Panc1 (cell line): ENCODE measurements at regions not wholly inside any gene's neighbourhood (a gene's known extent, or its start where the extent isn't known, plus 50 kb on each side); places are given as distances from the start of the nearest gene placed in this dataset.
"Not testable (repeated sequence)": the region's sequence is repeated elsewhere in the genome, so short reads cannot be mapped to it uniquely, and the experiment has no call there.

Experiments used
- ATAC-seq: fragments of 200-7000 bp; cut with Tn5 transposase; 2 replicates; pipeline ENCODE4 v1.9.1; 2020; ENCODE audit warnings: mild to moderate bottlenecking, moderate library complexity
- BruUV-seq: library from RNA; stranded (reverse); fragments of 400-500 nt; replicated peaks from 2 replicates; lab custom pipeline; 2021; lab: Mats Ljungman, UMichigan
- CTCF ChIA-PET: fragments of 300-600 bp; sonication (Branson Sonifier 250); formaldehyde crosslinking; loops from one replicate; lab custom pipeline; 2022; ENCODE audit warnings: antibody characterized with exemption; lab: Charles Lee
- POLR2A ChIA-PET: fragments of 300-600 bp; sonication (Branson Sonifier 250); formaldehyde crosslinking; loops from one replicate; lab custom pipeline; 2022; ENCODE audit warnings: antibody characterized with exemption; lab: Charles Lee
- DNase-seq: peaks from one replicate; pipeline ENCODE4 v3.0.0-alpha.2; 2010; ENCODE audit warnings: low read depth, low spot score
- H3K27ac ChIP-seq: 2 replicates; pipeline ENCODE4 v1.5.1; 2011; ENCODE audit warnings: mild to moderate bottlenecking, low read length, inconsistent platforms
- H3K27me3 ChIP-seq: fragments of 200-500 bp; sonication (Bioruptor generic); 2 replicates; pipeline ENCODE4 v1.6.0; 2014; ENCODE audit warnings: low read length, inconsistent platforms; ENCODE audit not compliant: control insufficient read depth, insufficient read depth
- H3K36me3 ChIP-seq: fragments of 200-500 bp; sonication (Bioruptor generic); 2 replicates; pipeline ENCODE4 v1.5.1; 2014; ENCODE audit warnings: inconsistent platforms, mild to moderate bottlenecking, low read length, moderate library complexity; ENCODE audit not compliant: control insufficient read depth, insufficient read depth
- H3K4me1 ChIP-seq: 2 replicates; pipeline ENCODE4 v1.5.1; 2011; ENCODE audit warnings: inconsistent platforms, mild to moderate bottlenecking, low read length, moderate library complexity; ENCODE audit not compliant: control insufficient read depth, insufficient read depth
- H3K4me3 ChIP-seq, 2 experiments: 2 replicates each; pipeline ENCODE4 v1.5.1; 2011 to 2012; ENCODE audit warnings: low read depth in 2 of 2, low read length in 2 of 2, mild to moderate bottlenecking in 2 of 2, inconsistent platforms in 1 of 2, moderate library complexity in 1 of 2
- H3K9me3 ChIP-seq: fragments of 200-500 bp; sonication (Bioruptor generic); 2 replicates; pipeline ENCODE4 v1.5.1; 2014; ENCODE audit warnings: low read depth, mild to moderate bottlenecking, inconsistent platforms, low read length, moderate library complexity; ENCODE audit not compliant: control insufficient read depth, insufficient read depth
- in situ Hi-C: cut with HindIII; loops from 2 replicates; pipeline ENCODE4 v1.10.0; 2016; ENCODE audit warnings: low sequenced_read_pairs, low pct_unique_long_range_greater_than_20kb
- intact Hi-C: fragments of 100-400 bp; cut with micrococcal nuclease; formaldehyde crosslinking; loops from one replicate; pipeline ENCODE4 v1.10.0; 2022; ENCODE audit not compliant: unreplicated experiment

DNA sequence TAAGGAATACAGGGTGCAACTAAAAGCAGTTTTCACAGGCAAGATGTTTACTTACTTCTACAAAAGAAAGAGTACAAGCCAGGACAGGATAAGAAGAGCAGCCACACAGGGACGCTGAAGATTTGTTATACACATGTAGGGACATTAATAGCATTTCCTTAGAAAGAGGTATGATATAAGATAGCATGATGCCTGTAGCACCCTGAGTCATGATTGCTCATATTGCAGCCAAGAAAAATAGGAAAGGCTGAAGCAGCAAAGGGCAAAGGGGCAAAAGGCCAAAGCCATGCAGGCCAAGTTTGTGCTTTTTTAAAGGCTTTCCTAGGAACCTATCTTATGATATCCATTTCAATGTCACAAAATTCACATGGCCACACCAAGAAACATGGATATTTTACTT lies 552.0 kb upstream of the TPTE start:
- ATAC-seq, DNase-seq, H3K4me1 ChIP-seq, H3K36me3 ChIP-seq, in situ Hi-C loops, CTCF ChIA-PET, POLR2A ChIA-PET, H3K27me3 ChIP-seq, BruUV-seq, intact Hi-C loops, H3K27ac ChIP-seq, H3K9me3 ChIP-seq, H3K4me3 ChIP-seq: not testable (repeated sequence)

- H3K27me3 ChIP-seq, H3K9me3 ChIP-seq, H3K4me1 ChIP-seq, H3K4me3 ChIP-seq, in situ Hi-C loops, DNase-seq, intact Hi-C loops, CTCF ChIA-PET, POLR2A ChIA-PET, ATAC-seq, BruUV-seq, H3K36me3 ChIP-seq, H3K27ac ChIP-seq: not testable (repeated sequence)
Measured at GRCh38 chr21:9972018-9972417, 549.4 kb upstream of the TPTE start.

- BruUV-seq, H3K27ac ChIP-seq, H3K36me3 ChIP-seq, H3K27me3 ChIP-seq, CTCF ChIA-PET, H3K9me3 ChIP-seq, H3K4me3 ChIP-seq, ATAC-seq, intact Hi-C loops, POLR2A ChIA-PET, DNase-seq, in situ Hi-C loops, H3K4me1 ChIP-seq: not testable (repeated sequence)
Measured at GRCh38 chr21:9978371-9978770, 543.0 kb upstream of the TPTE start.

GRCh38 chr21:9997507-9997906 lies 523.9 kb upstream of the TPTE start:
- H3K27me3 ChIP-seq, H3K36me3 ChIP-seq, BruUV-seq, DNase-seq, intact Hi-C loops, ATAC-seq, H3K4me3 ChIP-seq, CTCF ChIA-PET, in situ Hi-C loops, H3K27ac ChIP-seq, H3K4me1 ChIP-seq, POLR2A ChIA-PET, H3K9me3 ChIP-seq: not testable (repeated sequence)

DNA sequence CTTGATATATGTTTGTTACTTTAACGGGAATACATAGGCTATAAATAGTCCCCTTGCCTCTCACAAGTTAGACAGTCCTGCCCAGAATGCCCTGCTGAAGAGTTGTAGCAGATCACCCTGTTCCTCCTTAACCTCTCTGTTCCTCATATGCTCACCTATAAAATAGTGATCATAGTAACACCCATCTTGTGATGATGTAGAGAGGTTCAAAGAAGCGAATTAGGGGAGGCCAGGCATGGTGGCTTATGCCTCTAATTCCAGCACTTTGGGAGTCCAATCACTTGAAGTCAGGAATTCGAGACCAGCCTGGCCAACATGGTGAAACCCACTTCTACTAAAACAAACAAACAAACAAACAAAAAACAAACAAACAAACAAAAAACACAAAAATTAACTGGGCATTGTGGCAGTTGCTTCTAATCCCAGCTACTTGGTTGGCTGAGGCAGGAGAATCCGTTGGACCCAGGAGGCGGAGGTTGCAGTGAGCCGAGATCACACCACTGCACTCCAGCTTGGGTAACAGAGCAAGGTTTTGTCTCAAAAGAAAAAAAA lies 518.5 kb upstream of the TPTE start:
- BruUV-seq, H3K27ac ChIP-seq, CTCF ChIA-PET, H3K9me3 ChIP-seq, H3K36me3 ChIP-seq, ATAC-seq, H3K4me3 ChIP-seq, H3K27me3 ChIP-seq, in situ Hi-C loops, POLR2A ChIA-PET, intact Hi-C loops, H3K4me1 ChIP-seq, DNase-seq: not testable (repeated sequence)

DNA sequence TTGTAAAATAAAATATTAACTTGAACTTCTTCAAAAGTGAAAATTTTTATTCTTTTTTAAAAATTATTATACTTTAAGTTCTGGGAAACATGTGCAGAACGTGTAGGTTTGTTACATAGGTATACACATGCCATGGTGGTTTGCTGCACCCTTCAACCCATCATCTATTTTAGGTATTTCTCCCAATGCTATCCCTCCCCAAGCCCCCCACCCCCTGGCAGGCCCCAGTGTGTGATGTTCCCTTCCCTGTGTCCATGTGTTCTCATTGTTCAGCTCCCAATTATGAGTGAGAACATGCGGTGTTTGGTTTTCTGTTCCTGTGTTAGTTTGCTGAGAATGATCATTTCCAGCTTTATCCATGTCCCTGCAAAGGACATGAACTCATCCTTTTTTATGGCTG lies 515.6 kb upstream of the TPTE start:
- CTCF ChIA-PET, H3K27me3 ChIP-seq, H3K4me1 ChIP-seq, in situ Hi-C loops, H3K9me3 ChIP-seq, POLR2A ChIA-PET, DNase-seq, BruUV-seq, H3K27ac ChIP-seq, H3K36me3 ChIP-seq, intact Hi-C loops, ATAC-seq, H3K4me3 ChIP-seq: not testable (repeated sequence)

- POLR2A ChIA-PET, BruUV-seq, CTCF ChIA-PET, H3K4me1 ChIP-seq, H3K36me3 ChIP-seq, H3K4me3 ChIP-seq, H3K27me3 ChIP-seq, intact Hi-C loops, DNase-seq, in situ Hi-C loops, H3K9me3 ChIP-seq, ATAC-seq, H3K27ac ChIP-seq: not testable (repeated sequence)
Measured at GRCh38 chr21:10016991-10017390, 504.4 kb upstream of the TPTE start.

DNA sequence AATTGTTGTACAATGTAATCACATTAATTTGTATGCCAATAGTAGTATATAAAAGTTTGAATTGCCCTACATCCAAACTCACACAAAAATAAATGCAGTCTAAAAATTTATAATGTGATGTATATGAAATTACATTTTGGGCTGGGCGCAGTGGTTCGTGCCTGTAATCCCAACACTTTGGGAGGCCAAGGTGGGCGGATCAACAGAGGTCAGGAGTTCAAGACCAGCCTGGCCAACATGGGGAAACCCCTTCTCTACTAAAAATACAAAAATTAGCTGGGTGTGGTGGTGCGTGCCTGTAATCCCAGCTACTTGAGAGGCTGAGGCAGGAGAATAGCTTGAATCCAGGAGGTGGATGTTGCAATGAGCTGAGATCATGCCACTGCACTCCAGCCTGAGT lies 503.6 kb upstream of the TPTE start:
- BruUV-seq, POLR2A ChIA-PET, H3K27me3 ChIP-seq, in situ Hi-C loops, ATAC-seq, H3K9me3 ChIP-seq, DNase-seq, intact Hi-C loops, H3K4me3 ChIP-seq, H3K36me3 ChIP-seq, H3K4me1 ChIP-seq, H3K27ac ChIP-seq, CTCF ChIA-PET: not testable (repeated sequence)
